BLaER1 treated with 17β-estradiol and CSF1 and Interleukin-3, amounts not matched to agents 10 nM and 100 nM (cell line): ENCODE measurements at regions not wholly inside any gene's neighbourhood (a gene's known extent, or its start where the extent isn't known, plus 50 kb on each side); places are given as distances from the start of the nearest gene placed in this dataset.
"Not testable (repeated sequence)": the region's sequence is repeated elsewhere in the genome, so short reads cannot be mapped to it uniquely, and the experiment has no call there.

Source experiments
- H3K27ac ChIP-seq, 11 experiments: shearing (Covaris generic); formaldehyde crosslinking; 2 replicates each; pipeline ENCODE4 v1.8.1; 2022
- H3K27me3 ChIP-seq, 11 experiments: shearing (Covaris generic); formaldehyde crosslinking; 2 replicates each; pipeline ENCODE4 v1.8.1; 2022
- H3K36me3 ChIP-seq, 11 experiments: shearing (Covaris generic); formaldehyde crosslinking; 2 replicates each; pipeline ENCODE4 v1.8.1; 2022
- H3K4me1 ChIP-seq, 10 experiments: shearing (Covaris generic); formaldehyde crosslinking; 2 replicates each; pipeline ENCODE4 v1.8.1; 2022
- H3K4me2 ChIP-seq, 11 experiments: shearing (Covaris generic); formaldehyde crosslinking; 2 replicates each; pipeline ENCODE4 v1.8.1; 2022
- H3K4me3 ChIP-seq, 10 experiments: shearing (Covaris generic); formaldehyde crosslinking; 2 replicates each; pipeline ENCODE4 v1.8.1; 2022
- H3K9ac ChIP-seq, 11 experiments: shearing (Covaris generic); formaldehyde crosslinking; 2 replicates each; pipeline ENCODE4 v1.8.1; 2022
- H3K9me3 ChIP-seq, 11 experiments: shearing (Covaris generic); formaldehyde crosslinking; replicated peaks in 1 of 11; 2 replicates each; pipeline ENCODE4 v1.8.1; 2022
- H4K20me1 ChIP-seq, 11 experiments: shearing (Covaris generic); formaldehyde crosslinking; 2 replicates each; pipeline ENCODE4 v1.8.1; 2022
- Cebpa-rat ChIP-seq, 11 experiments: shearing (Covaris generic); IDR thresholded peaks; 2 replicates each; pipeline ENCODE4 v1.8.1; 2022

DNA sequence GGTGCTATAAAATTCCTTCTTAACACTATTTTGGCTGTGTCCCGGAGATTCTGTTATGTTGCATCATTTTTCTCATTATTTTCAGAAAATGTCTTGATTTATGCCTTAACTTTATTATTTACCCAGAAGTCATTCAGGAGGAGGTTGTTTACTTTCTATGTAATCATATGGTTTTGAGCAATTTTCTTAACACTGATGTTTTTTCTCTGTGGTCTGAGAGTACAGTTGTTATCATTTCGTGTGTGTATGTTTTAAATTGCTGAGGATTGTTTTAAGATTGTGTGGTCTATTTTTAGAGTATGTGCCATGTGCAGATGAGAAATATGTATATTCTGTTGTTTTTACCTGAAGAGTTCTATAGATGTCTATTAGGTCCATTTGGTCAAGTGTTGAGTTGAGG, 498.1 kb upstream of the ZNF608 start:
- no peak overlapping the region for H3K4me2 ChIP-seq
- no peak overlapping the region for H3K4me3 ChIP-seq
- TF ChIP-seq Cebpa-rat (IDR thresholded peaks at IDR 0.05), result no peak
- no peaks in the 10 kb centered on the region for H4K20me1 ChIP-seq
- H3K9me3 ChIP-seq, result peaks cover 0 to 18% (median 13%) of the 10 kb centered on the region in 11 experiments; a peak in 12 of 22 replicates
- no peaks in the 10 kb centered on the region for H3K36me3 ChIP-seq
- H3K27ac ChIP-seq, result no peak overlapping the region
- H3K4me1 ChIP-seq, result no peaks in the 10 kb centered on the region
- no peaks in the 10 kb centered on the region for H3K27me3 ChIP-seq
- H3K9ac ChIP-seq, result no peak overlapping the region

DNA sequence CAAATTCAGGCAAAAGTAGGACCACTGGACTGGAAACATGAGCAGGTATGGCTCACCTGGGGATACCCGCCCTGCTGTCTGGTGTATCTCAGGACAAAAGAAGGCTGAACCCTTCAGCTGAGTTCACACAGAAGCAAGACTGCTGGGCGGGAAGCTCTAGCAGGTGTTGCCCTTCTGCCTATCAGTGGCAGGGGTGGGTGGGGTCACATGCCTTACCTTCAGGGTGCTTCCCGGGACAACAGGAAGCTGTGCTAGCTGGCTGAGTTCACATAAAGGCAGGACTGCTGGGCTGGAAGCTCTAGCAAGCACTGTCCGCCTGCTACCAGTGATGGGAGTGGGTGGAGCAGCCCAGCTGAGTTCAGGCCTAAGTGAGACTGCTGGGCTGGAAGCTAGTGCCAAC, 498.8 kb upstream of the ZNF608 start:
- Histone ChIP-seq H3K4me1 (no peaks in the 10 kb centered on the region), H3K4me2 (no peak overlapping the region), H3K4me3 (no peak overlapping the region), H3K36me3 (no peaks in the 10 kb centered on the region), H3K27me3 (no peaks in the 10 kb centered on the region), H3K9ac (no peak overlapping the region), H3K27ac (no peak overlapping the region), H4K20me1 (no peaks in the 10 kb centered on the region), H3K9me3 (peaks cover 0 to 18% (median 13%) of the 10 kb centered on the region in 11 experiments; a peak in 12 of 22 replicates)
- no peak for TF ChIP-seq Cebpa-rat (IDR thresholded peaks at IDR 0.05)

DNA sequence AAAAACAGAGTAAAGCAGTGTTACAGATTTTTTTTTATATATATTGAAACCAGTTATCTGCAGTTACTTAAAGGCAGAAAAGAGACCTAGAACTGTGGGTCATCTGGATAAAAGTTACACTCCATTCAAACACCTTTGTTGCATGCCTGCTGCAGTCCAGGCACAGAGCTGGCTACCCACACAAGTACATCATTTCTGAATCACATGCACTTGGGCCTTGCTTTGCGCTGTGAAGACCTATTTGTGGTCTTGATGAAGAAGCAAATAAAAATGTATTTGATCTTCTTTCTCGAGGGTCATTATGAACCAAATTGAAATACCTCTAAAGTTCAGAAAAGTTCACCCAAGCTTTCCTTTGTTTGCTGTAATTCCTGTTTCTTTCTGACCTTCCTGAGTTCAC, 503.0 kb upstream of the ZNF608 start:
- Histone ChIP-seq H3K27me3 (no peaks in the 10 kb centered on the region), H3K27ac (no peak overlapping the region), H3K9me3 (peaks cover 23 to 35% (median 28%) of the 10 kb centered on the region in 11 experiments), H3K4me1 (no peaks in the 10 kb centered on the region), H3K9ac (no peak overlapping the region), H4K20me1 (no peaks in the 10 kb centered on the region), H3K36me3 (peaks cover 0 to 4% (median 0%) of the 10 kb centered on the region in 11 experiments; a peak in 1 of 22 replicates), H3K4me2 (no peak overlapping the region), H3K4me3 (no peak overlapping the region)
- no peak for TF ChIP-seq Cebpa-rat (IDR thresholded peaks at IDR 0.05)

DNA sequence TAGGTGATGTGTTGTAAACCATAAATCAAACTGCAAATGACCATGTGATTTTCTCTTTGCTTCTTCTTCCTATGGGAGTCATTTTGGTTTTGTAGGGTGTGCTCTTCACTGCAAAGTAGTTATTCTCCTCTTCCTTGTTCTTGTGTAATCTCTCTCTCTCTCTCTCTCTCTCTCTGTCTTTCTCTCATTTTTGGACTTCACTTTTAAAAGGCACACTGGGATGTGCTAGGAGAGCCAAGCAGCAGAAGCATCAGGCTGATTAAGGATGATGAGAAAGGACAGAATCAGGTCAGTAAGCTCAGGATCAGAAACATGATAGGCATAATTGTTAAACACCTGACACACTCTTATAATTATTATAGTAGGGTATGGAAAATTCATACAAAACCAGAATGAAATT, 505.3 kb upstream of the ZNF608 start:
- Histone ChIP-seq H3K4me1 (no peaks in the 10 kb centered on the region), H3K27ac (no peak overlapping the region), H3K36me3 (peaks cover 0 to 4% (median 0%) of the 10 kb centered on the region in 11 experiments; a peak in 1 of 22 replicates), H3K9me3 (peaks cover 27 to 41% (median 34%) of the 10 kb centered on the region in 11 experiments), H3K27me3 (no peaks in the 10 kb centered on the region), H3K4me3 (no peak overlapping the region), H4K20me1 (no peaks in the 10 kb centered on the region), H3K4me2 (no peak overlapping the region), H3K9ac (no peak overlapping the region)
- no peak for TF ChIP-seq Cebpa-rat (IDR thresholded peaks at IDR 0.05)

DNA sequence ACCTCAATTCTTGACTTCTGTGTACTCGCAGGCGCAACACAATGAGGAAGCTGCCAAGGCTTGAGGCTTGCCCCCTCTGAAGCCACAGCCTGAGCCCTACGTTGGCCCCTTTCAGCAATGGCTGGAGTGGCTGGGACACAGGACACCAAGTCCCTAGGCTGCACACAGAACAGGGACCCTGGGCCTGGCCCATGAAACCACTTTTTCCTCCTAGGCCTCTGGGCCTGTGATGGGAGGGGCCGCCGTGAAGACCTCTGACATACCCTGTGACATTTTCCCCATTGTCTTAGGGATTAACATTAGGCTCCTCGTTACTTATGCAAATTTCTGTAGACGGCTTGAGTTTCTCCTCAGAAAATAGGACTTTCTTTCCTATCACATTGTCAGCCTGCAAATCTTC, 507.2 kb upstream of the ZNF608 start:
- not testable (repeated sequence) for H3K4me2 ChIP-seq, H3K4me1 ChIP-seq, H3K27me3 ChIP-seq, H3K4me3 ChIP-seq, H3K9ac ChIP-seq, H3K36me3 ChIP-seq, H4K20me1 ChIP-seq, H3K27ac ChIP-seq
- peaks cover 27 to 37% (median 29%) of the 10 kb centered on the region in 11 experiments for H3K9me3 ChIP-seq

DNA sequence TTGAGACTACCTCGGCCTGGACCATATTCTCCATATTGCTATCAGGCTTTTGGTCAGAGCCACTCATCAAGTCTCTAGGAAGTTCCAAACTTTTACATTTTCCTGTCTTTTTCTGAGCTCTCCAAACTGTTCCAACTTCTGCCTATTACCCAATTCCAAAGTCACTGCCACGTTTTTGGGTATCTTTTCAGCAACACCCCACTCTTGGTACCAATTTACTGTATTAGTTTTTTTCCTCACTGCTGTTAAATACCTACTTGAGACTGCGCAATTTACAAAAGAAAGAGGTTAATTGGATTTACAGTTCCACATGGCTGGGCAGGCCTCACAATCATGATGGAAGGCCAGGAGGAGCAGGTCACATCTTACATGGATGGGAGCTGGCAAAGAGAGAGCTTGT, 507.8 kb upstream of the ZNF608 start:
- no peak overlapping the region for H3K4me3 ChIP-seq

DNA sequence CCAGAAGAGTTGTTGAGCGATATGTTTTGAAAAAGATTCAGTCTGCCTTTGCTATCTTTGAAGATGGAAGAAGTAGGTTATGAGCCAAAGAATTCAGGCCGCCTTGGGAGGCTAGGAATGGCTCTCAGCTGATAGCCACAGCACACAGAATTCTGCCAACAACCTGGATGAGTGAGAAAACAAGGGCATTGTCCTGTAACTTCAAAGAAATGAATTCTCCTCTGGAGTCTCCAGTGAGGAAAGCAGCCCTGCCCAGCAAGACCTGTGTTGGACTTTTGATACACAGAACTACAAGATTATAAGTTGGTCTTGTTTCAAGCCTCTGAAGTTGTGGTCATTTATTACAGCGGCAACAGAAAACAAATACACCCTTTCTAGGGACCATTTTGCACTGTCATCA, 509.9 kb upstream of the ZNF608 start:
- H3K4me3 ChIP-seq, result no peak overlapping the region
- H3K27ac ChIP-seq, result no peak overlapping the region
- H3K4me1 ChIP-seq, result no peaks in the 10 kb centered on the region
- H3K9ac ChIP-seq, result no peak overlapping the region
- peaks cover 0 to 4% (median 0%) of the 10 kb centered on the region in 11 experiments; a peak in 1 of 22 replicates for H3K36me3 ChIP-seq
- H4K20me1 ChIP-seq, result no peaks in the 10 kb centered on the region
- H3K27me3 ChIP-seq, result no peaks in the 10 kb centered on the region
- no peak for TF ChIP-seq Cebpa-rat (IDR thresholded peaks at IDR 0.05)
- H3K9me3 ChIP-seq, result peaks cover 27 to 36% (median 31%) of the 10 kb centered on the region in 11 experiments
- H3K4me2 ChIP-seq, result no peak overlapping the region

More for the DNA sequence above, 507.8 kb upstream of the ZNF608 start:
- H3K27me3 ChIP-seq, result no peaks in the 10 kb centered on the region
- no peaks in the 10 kb centered on the region for H3K4me1 ChIP-seq
- peaks cover 27 to 37% (median 29%) of the 10 kb centered on the region in 11 experiments for H3K9me3 ChIP-seq
- no peak for TF ChIP-seq Cebpa-rat (IDR thresholded peaks at IDR 0.05)
- H3K4me2 ChIP-seq, result no peak overlapping the region
- no peak overlapping the region for H3K27ac ChIP-seq
- no peaks in the 10 kb centered on the region for H4K20me1 ChIP-seq
- peaks cover 0 to 4% (median 0%) of the 10 kb centered on the region in 11 experiments; a peak in 1 of 22 replicates for H3K36me3 ChIP-seq
- H3K9ac ChIP-seq, result no peak overlapping the region

DNA sequence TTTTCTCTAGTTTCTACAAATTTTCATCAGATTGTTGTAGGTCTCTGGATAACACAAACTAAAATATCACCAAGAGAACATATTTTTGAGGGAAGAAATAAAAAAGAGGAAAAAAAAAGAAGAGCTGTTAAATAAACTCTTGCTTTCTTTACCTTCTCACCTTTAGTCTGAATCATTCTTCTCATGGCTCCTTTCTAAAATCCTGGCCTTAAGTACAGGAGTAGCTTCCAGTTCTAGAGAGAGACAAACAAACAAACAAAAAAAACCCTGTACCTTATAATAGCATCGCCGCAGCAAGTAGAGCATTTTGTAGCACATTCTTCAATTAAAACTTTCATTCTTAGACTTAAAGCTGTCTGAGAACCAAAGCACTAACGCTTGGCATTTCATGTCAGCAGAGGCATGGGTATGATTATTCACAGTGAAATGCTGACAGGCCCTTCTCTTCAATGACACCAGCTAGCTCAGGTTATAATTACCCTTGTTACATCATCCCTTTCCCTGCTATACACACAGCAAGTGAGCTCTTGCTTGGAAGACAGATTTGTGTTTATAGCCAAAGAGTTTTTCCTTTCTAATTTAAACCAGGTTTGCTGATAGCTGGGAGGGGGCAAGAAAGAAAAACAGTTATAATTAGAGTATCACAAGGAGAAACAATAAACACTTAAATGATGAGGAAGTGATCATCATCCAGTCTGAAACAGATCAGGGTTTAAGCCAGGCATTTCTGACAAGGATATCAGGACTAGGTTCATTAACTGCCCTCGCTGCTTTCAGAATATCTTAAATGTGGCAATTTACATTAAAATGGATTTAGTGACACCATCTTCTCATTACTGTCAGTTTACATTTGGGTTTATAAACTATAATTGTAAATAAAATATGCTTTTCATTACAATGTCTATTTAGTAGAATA, 510.9 kb upstream of the ZNF608 start:
- Histone ChIP-seq H3K27me3 (no peaks in the 10 kb centered on the region), H3K9me3 (peaks cover 25 to 33% (median 27%) of the 10 kb centered on the region in 11 experiments), H3K36me3 (peaks cover 0 to 4% (median 0%) of the 10 kb centered on the region in 11 experiments; a peak in 1 of 22 replicates), H3K27ac (no peak overlapping the region), H3K4me3 (no peak overlapping the region), H3K9ac (no peak overlapping the region), H3K4me2 (no peak overlapping the region), H4K20me1 (no peaks in the 10 kb centered on the region), H3K4me1 (no peaks in the 10 kb centered on the region)
- no peak for TF ChIP-seq Cebpa-rat (IDR thresholded peaks at IDR 0.05)

DNA sequence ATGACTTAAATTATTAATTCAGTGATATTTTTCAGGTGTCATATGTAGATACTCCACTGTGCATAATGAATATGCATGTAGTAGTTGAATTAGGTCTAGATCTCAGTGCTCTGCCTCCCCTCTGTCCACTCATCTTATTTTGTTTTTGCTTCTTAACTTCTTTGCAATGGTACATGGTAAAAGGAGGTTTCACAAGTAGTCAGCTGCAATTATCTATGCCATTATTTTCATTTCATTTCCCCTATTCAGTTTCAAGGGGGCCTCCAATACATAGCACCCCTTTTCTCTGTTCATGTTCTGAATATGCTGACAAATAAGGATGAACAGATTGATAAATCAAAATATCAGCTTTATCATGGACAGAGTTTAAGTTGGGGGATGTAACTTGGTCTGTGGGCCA, 511.6 kb upstream of the ZNF608 start:
- no peak overlapping the region for H3K9ac ChIP-seq
- peaks cover 18 to 26% (median 20%) of the 10 kb centered on the region in 11 experiments for H3K9me3 ChIP-seq
- no peaks in the 10 kb centered on the region for H3K4me1 ChIP-seq
- H3K4me3 ChIP-seq, result no peak overlapping the region
- no peak for TF ChIP-seq Cebpa-rat (IDR thresholded peaks at IDR 0.05)
- no peaks in the 10 kb centered on the region for H3K27me3 ChIP-seq
- no peak overlapping the region for H3K27ac ChIP-seq
- H3K4me2 ChIP-seq, result no peak overlapping the region
- H4K20me1 ChIP-seq, result no peaks in the 10 kb centered on the region
- H3K36me3 ChIP-seq, result peaks cover 0 to 4% (median 0%) of the 10 kb centered on the region in 11 experiments; a peak in 1 of 22 replicates
